Keratinocyte (primary cell): ENCODE measurements at regions not wholly inside any gene's neighbourhood (a gene's known extent, or its start where the extent isn't known, plus 50 kb on each side); places are given as distances from the start of the nearest gene placed in this dataset.

Source experiments
- DNase-seq: peaks from one replicate; pipeline ENCODE4 v3.0.0-alpha.2; 2011; ENCODE audit warnings: low read depth, missing footprints, low spot score
- FAIRE-seq: peaks from 2 replicates; lab custom pipeline; 2011; peaks lifted over from hg19 to GRCh38; lab: Jason Lieb, UNC
- H2AFZ ChIP-seq: 2 replicates; pipeline ENCODE4 v1.6.0; 2012; ENCODE audit warnings: low read length, control low read depth, inconsistent platforms; ENCODE audit not compliant: control insufficient read depth
- H3K27ac ChIP-seq: 2 replicates; pipeline ENCODE4 v1.5.1; 2011; ENCODE audit warnings: low read length; ENCODE audit not compliant: control insufficient read depth, insufficient read depth
- H3K27me3 ChIP-seq: 3 replicates; pipeline ENCODE4 v1.6.0; 2011; ENCODE audit warnings: low read length; ENCODE audit not compliant: control insufficient read depth, insufficient read depth; ENCODE audit errors: extremely low read depth
- H3K36me3 ChIP-seq, 2 experiments: 2 replicates in 1 of 2; 3 replicates in 1 of 2; pipeline ENCODE4 v1.5.1; 2011; ENCODE audit warnings: low read length in 2 of 2, mild to moderate bottlenecking in 1 of 2; ENCODE audit not compliant: control insufficient read depth in 2 of 2, insufficient read depth in 2 of 2; ENCODE audit errors: extremely low read depth in 1 of 2
- H3K4me1 ChIP-seq: 3 replicates; pipeline ENCODE4 v1.5.1; 2011; ENCODE audit warnings: low read length; ENCODE audit not compliant: control insufficient read depth, insufficient read depth; ENCODE audit errors: extremely low read depth
- H3K4me2 ChIP-seq: 3 replicates; pipeline ENCODE4 v1.6.0; 2011; ENCODE audit warnings: low read depth, low read length; ENCODE audit not compliant: control insufficient read depth, insufficient read depth; ENCODE audit errors: extremely low read depth
- H3K4me3 ChIP-seq, 3 experiments: fragments of 200-600 bp in 1 of 3; sonication (generic) in 1 of 3; 2 replicates in 2 of 3; 3 replicates in 1 of 3; pipeline ENCODE4 v1.5.1; 2011 to 2016; ENCODE audit warnings: low read length in 3 of 3, mild to moderate bottlenecking in 3 of 3, control low read depth in 2 of 3, inconsistent platforms in 1 of 3, low read depth in 1 of 3, mixed read lengths in 1 of 3, mixed run types in 1 of 3, moderate library complexity in 1 of 3; ENCODE audit not compliant: control insufficient read depth in 2 of 3, insufficient read depth in 2 of 3; ENCODE audit errors: extremely low read depth in 1 of 3
- H3K79me2 ChIP-seq: 2 replicates; pipeline ENCODE4 v1.6.0; 2012; ENCODE audit warnings: low read length; ENCODE audit not compliant: control insufficient read depth, insufficient read depth
- H3K9ac ChIP-seq: 3 replicates; pipeline ENCODE4 v1.6.0; 2011; ENCODE audit warnings: low read length; ENCODE audit not compliant: control insufficient read depth, insufficient read depth; ENCODE audit errors: extremely low read depth
- H3K9me1 ChIP-seq: 3 replicates; pipeline ENCODE4 v1.6.0; 2011; ENCODE audit warnings: low read length; ENCODE audit not compliant: control insufficient read depth, insufficient read depth; ENCODE audit errors: extremely low read depth
- H3K9me3 ChIP-seq: 2 replicates; pipeline ENCODE4 v1.5.1; 2012; ENCODE audit warnings: low read depth, low read length; ENCODE audit not compliant: control insufficient read depth
- H4K20me1 ChIP-seq: 3 replicates; pipeline ENCODE4 v1.6.0; 2011; ENCODE audit warnings: low read length; ENCODE audit not compliant: control insufficient read depth, insufficient read depth; ENCODE audit errors: extremely low read depth
- CTCF ChIP-seq, 3 experiments: IDR thresholded peaks in 1 of 3; conservative IDR thresholded peaks in 1 of 3; optimal IDR thresholded peaks in 1 of 3; 2 replicates in 2 of 3; 3 replicates in 1 of 3; pipeline versions ENCODE3 to v1.5.1; 2011; ENCODE audit warnings: low read length in 3 of 3, mild to moderate bottlenecking in 3 of 3, moderate library complexity in 2 of 3, control low read depth in 1 of 3, inconsistent platforms in 1 of 3; ENCODE audit not compliant: insufficient read depth in 2 of 3; ENCODE audit errors: extremely low read depth in 1 of 3
- EZH2 ChIP-seq: IDR thresholded peaks from one replicate; pipeline ENCODE4 v1.6.1; 2012; ENCODE audit warnings: inconsistent platforms, mild to moderate bottlenecking, low read length, moderate library complexity
- dilution Hi-C: fragments of 300-500 bp; cut with MboI; formaldehyde crosslinking; loops from one replicate; pipeline ENCODE4 v1.7.0; 2020; ENCODE audit warnings: low sequenced_read_pairs; ENCODE audit not compliant: extremely low pct_ligation_motif_present

- H2AFZ ChIP-seq = no peak overlapping the region
- H3K4me2 ChIP-seq = no peak overlapping the region
- no peaks in the 10 kb centered on the region for H3K79me2 ChIP-seq
- no peaks in the 10 kb centered on the region for H3K4me1 ChIP-seq
- dilution Hi-C loops = no loop called here
- H3K27me3 ChIP-seq = no peaks in the 10 kb centered on the region
- no peaks in the 10 kb centered on the region for H4K20me1 ChIP-seq
- no peak overlapping the region for H3K27ac ChIP-seq
- H3K4me3 ChIP-seq = no peak overlapping the region
- H3K9me3 ChIP-seq = no peaks in the 10 kb centered on the region
- no peak for FAIRE-seq
- no peaks in the 10 kb centered on the region for H3K36me3 ChIP-seq
- no peak overlapping the region for H3K9ac ChIP-seq
- TF ChIP-seq CTCF (optimal IDR thresholded peaks at IDR 0.05 in 1 of 3, IDR thresholded peaks at IDR 0.05 in 1 of 3, conservative IDR thresholded peaks at IDR 0.05 in 1 of 3; ENCODE audit: extremely low read depth in 1 of 3, insufficient read depth in 2 of 3, low read length in 3 of 3) (no peak), EZH2 (no peak)
- no peak for DNase-seq
- H3K9me1 ChIP-seq = no peaks in the 10 kb centered on the region
Observed at GRCh38 chr20:60467771-60468170, 509.5 kb downstream of the CDH26 start.

- dilution Hi-C loops = no loop called here
Observed at GRCh38 chr20:60469829-60470228, 511.6 kb downstream of the CDH26 start.

More at GRCh38 chr20:60469829-60470228, 511.6 kb downstream of the CDH26 start:
- Histone ChIP-seq H3K9me3 (no peaks in the 10 kb centered on the region), H4K20me1 (no peaks in the 10 kb centered on the region), H3K4me3 (no peak overlapping the region), H3K9ac (no peak overlapping the region), H3K79me2 (no peaks in the 10 kb centered on the region), H2AFZ (no peak overlapping the region), H3K9me1 (no peaks in the 10 kb centered on the region), H3K27me3 (no peaks in the 10 kb centered on the region), H3K36me3 (no peaks in the 10 kb centered on the region), H3K27ac (no peak overlapping the region), H3K4me1 (no peaks in the 10 kb centered on the region), H3K4me2 (no peak overlapping the region)
- DNase-seq = no peak
- TF ChIP-seq CTCF (optimal IDR thresholded peaks at IDR 0.05 in 1 of 3, IDR thresholded peaks at IDR 0.05 in 1 of 3, conservative IDR thresholded peaks at IDR 0.05 in 1 of 3; ENCODE audit: extremely low read depth in 1 of 3, insufficient read depth in 2 of 3, low read length in 3 of 3) (no peak), EZH2 (no peak)
- no peak for FAIRE-seq
